D721Med (cell line): ENCODE measurements at regions not wholly inside any gene's neighbourhood (a gene's known extent, or its start where the extent isn't known, plus 50 kb on each side); places are given as distances from the start of the nearest gene placed in this dataset.
"Not testable (repeated sequence)": the region's sequence is repeated elsewhere in the genome, so short reads cannot be mapped to it uniquely, and the experiment has no call there.

ENCODE experiments used
- DNase-seq: peaks from one replicate; pipeline ENCODE4 v3.0.0; 2011; ENCODE audit warnings: low spot score; ENCODE audit not compliant: insufficient read length
- FAIRE-seq: peaks from 2 replicates; lab custom pipeline; 2011; peaks lifted over from hg19 to GRCh38; lab: Jason Lieb, UNC
- TF ChIP-seq, protein P1 (sequence below): IDR thresholded peaks from 2 replicates; pipeline ENCODE4 v1.5.1; 2012; ENCODE audit warnings: mild to moderate bottlenecking, control low read depth; ENCODE audit not compliant: insufficient read depth; ENCODE audit errors: missing control alignments

DNA sequence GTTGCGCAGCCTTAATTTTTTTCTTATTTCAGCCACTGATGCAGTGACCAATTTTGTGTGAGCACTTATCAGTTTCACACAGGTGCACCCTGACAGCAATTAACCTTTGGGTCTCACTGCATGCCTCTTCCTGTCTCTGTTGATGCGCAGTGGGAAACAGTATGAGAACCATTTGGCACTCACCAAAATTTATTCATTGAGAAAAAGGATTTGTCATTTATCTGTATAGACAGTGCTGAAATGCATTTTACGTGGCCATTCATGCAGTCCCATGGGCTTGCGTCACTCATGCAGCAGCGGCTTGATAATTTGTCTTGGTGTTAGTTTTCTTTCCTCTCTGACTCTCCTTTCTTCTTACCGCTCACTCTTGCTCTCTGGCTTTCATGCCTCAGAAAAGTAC is 157.5 kb downstream of the C12orf75 start:
- no peak for DNase-seq
- FAIRE-seq: no peak
- TF ChIP-seq, protein P1, sequence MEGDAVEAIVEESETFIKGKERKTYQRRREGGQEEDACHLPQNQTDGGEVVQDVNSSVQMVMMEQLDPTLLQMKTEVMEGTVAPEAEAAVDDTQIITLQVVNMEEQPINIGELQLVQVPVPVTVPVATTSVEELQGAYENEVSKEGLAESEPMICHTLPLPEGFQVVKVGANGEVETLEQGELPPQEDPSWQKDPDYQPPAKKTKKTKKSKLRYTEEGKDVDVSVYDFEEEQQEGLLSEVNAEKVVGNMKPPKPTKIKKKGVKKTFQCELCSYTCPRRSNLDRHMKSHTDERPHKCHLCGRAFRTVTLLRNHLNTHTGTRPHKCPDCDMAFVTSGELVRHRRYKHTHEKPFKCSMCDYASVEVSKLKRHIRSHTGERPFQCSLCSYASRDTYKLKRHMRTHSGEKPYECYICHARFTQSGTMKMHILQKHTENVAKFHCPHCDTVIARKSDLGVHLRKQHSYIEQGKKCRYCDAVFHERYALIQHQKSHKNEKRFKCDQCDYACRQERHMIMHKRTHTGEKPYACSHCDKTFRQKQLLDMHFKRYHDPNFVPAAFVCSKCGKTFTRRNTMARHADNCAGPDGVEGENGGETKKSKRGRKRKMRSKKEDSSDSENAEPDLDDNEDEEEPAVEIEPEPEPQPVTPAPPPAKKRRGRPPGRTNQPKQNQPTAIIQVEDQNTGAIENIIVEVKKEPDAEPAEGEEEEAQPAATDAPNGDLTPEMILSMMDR: no peak

DNA sequence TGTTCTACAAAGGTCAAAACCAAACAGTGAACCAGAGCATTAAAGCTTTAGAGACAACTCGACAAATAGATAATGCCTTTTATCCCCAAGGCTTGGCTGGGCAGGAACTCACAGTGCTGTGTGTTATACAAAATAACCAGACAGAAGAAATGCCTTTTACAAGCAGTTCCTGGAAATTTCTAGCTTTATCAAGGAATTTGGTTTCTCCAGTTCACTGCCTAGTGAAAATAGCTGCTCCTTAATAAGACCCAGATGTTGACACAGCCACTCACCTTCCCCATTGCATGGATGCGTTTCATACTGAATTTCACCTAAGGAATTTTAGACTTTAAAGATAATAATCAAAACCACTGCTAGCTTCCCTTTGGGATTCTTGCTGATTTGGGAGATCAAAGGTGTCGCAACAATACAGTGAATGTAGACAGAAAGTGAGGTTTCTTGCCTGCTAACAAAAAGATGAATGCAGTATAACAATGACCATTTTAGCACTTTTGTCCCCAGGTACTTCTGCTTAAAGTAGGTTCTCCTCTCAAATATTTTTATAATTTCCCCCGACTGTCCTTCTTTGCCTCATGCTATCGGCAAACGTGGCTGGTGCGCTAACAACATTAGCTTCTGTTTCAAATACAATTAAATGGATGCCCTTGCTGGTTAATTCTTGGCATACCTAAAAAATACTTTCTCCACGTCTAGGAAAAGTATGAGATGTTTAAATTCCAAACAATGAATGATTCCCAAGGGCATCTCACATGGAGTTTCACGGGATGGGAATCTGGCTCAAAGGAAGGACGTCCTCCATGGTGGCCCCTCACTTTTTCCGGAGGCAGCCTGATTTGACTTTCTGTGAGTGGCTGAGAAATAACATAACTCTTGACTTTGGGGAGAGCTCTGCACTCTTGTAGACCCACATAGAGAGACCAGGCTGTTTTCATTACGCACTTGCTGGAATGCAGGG is 162.4 kb downstream of the C12orf75 start:
- no peak for FAIRE-seq
- TF ChIP-seq, protein P1: no peak
- no peak for DNase-seq

DNA sequence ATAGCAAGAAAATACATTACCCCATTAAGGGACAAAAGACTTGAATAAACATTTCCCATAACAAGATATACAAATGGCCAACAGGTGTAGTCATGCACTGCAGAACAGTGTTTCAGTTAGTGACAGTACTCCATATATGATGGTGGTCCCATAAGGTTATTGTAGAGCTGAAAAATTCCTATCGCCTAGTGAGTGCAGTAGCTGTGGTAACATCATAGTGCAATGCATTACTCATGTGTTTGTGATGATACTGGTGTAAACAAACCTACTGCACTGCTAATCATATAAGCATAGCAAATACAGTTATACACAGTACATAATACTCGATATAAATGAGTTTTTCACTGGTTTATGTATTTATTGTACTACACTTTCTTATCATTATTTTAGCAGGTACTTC is 168.7 kb downstream of the C12orf75 start:
- DNase-seq (no peak), FAIRE-seq (no peak)
- TF ChIP-seq, protein P1: no peak

DNA sequence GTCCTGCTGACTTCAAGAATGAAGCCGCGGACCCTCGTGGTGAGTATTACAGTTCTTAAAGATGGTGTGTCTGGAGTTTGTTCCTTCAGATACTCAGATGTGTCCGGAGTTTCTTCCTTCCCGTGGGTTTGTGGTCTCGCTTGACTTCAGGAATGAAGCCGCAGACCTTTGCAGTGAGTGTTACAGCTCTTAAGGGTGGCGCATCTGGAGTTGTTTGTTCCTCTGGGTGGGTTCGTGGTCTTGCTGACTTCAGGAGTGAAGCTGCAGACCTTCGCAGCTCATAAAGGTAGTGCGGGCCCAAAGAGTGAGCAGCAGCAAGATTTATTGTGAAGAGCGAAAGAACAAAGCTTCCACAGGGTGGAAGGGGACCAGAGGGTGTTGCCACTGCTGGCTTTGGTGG is 170.2 kb downstream of the C12orf75 start:
- not testable (repeated sequence) for FAIRE-seq

DNA sequence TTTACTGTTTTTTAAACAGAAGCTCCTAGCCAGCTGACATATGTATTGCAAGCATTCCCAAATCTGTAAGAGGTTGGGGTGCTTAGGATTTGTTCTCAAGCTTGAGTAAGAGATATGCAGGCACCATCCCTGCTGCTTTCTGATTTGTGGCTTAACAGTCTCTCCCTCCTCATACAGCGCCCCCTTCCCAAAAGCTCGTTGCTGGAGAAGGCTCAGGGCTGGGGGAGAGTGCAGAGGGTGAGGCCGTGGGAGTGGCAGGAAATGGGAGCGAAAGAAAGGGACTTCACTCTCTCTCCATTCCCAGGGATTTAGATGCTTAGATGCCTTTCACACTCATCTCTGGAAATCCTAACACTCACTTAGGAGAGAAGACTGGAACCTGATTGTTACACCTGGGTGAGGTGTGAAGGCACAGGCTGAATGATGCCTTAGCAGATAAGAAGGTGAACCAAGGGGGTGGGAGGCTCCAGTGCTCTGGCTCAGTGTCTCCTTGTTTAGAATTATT is 172.0 kb downstream of the C12orf75 start:
- DNase-seq (no peak), FAIRE-seq (no peak)
- TF ChIP-seq, protein P1: no peak

More for the DNA sequence above, 170.2 kb downstream of the C12orf75 start:
- DNase-seq: not testable (repeated sequence)

DNA sequence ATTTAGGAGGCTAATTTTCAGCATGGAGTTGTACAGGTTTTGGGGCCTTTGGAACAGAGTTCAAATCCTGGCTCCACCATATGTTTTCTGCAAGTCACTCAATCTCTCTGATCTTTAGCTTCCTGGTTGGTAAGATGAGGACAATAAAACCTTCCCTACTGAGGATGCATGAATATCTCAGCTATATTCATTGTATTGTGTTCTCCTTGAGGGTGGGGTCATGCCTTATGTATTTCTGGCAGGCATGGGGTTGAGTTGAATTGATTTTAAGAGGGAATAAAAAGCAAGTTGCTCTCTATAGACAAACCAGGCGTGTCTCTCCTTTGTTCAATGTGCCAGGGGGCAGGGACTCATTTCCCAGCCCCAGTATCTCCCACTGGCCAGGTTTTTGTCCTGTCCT is 173.1 kb downstream of the C12orf75 start:
- FAIRE-seq: no peak
- DNase-seq: no peak
- TF ChIP-seq, protein P1: no peak

DNA sequence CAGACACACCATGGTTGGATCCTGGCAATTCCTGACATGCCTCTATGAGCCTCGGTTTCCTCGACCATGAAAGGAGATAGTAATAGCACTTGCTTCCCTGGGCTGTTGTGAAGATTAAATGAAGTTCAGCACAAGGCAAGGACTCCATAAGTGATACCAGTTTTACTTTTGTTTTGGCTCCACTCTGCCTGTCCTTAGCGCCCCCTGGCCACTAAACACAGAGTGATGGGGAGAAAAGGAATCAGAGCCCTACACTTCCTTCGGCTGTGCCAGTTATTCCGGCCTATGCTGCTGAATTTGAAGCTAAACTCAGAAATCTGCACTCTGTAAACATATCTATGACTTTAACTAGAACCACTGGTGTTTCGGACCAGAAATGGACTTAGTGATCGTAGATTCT is 173.8 kb downstream of the C12orf75 start:
- FAIRE-seq (no peak), DNase-seq (no peak)
- TF ChIP-seq, protein P1: no peak
